Upper lobe of right lung (tissue), 1 donor: ENCODE measurements at regions not wholly inside any gene's neighbourhood (a gene's known extent, or its start where the extent isn't known, plus 50 kb on each side); places are given as distances from the start of the nearest gene placed in this dataset.

Experiments
- ATAC-seq: fragments of 200-7000 bp; cut with Tn5 transposase; one replicate; pipeline ENCODE4 v1.9.1; 2020; ENCODE audit warnings: mild to moderate bottlenecking, moderate library complexity
- DNase-seq: peaks from one replicate; pipeline ENCODE4 v3.0.0-alpha.2; 2020
- H3K27ac ChIP-seq: fragments of 200-600 bp; one replicate; pipeline ENCODE4 v1.8.0; 2022
- H3K27me3 ChIP-seq: fragments of 200-600 bp; one replicate; pipeline ENCODE4 v1.8.0; 2022; ENCODE audit warnings: mild to moderate bottlenecking
- H3K36me3 ChIP-seq: fragments of 200-600 bp; one replicate; pipeline ENCODE4 v1.8.0; 2022
- H3K4me1 ChIP-seq: fragments of 200-600 bp; one replicate; pipeline ENCODE4 v1.8.0; 2022
- H3K4me3 ChIP-seq: fragments of 200-600 bp; one replicate; pipeline ENCODE4 v1.8.0; 2022; ENCODE audit warnings: mild to moderate bottlenecking
- H3K9me3 ChIP-seq: fragments of 200-600 bp; one replicate; pipeline ENCODE4 v1.8.0; 2022
- intact Hi-C: fragments of 100-400 bp; cut with DNase I; formaldehyde crosslinking; loops from one replicate; pipeline ENCODE4 v1.11.0; 2022
- TF ChIP-seq, protein P1 (sequence below): fragments of 200-600 bp; IDR thresholded peaks from one replicate; pipeline ENCODE4 v1.8.0; 2022; ENCODE audit warnings: antibody characterized with exemption
- donor health status: DM: no; HTN: yes; CAD: no; lungs with severe emphysema.

DNA sequence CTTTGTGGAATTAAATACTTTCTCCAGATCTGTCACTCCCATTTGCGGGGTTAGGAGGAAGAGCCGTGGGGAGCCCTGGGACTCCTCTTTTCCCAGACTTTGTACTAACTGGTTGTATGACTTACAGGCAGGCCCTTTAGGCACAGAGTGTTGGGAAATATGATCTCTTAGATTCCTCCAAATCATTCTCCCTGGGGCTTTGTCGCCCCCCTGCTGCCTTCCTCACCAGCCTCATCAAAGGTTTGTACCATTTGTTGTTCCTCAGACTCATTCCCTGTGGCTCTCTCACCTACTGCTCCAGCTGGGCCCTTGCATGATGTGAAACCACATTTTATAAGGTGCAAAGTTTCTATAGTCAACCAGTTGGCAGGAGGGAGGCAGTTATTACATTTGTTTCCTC is 56.4 kb downstream of the CRYGS start:
- Histone ChIP-seq H3K27me3 (no peaks in the 10 kb centered on the region), H3K4me3 (no peak overlapping the region), H3K36me3 (no peaks in the 10 kb centered on the region), H3K4me1 (no peaks in the 10 kb centered on the region), H3K27ac (no peak overlapping the region), H3K9me3 (no peaks in the 10 kb centered on the region)
- TF ChIP-seq, protein P1, sequence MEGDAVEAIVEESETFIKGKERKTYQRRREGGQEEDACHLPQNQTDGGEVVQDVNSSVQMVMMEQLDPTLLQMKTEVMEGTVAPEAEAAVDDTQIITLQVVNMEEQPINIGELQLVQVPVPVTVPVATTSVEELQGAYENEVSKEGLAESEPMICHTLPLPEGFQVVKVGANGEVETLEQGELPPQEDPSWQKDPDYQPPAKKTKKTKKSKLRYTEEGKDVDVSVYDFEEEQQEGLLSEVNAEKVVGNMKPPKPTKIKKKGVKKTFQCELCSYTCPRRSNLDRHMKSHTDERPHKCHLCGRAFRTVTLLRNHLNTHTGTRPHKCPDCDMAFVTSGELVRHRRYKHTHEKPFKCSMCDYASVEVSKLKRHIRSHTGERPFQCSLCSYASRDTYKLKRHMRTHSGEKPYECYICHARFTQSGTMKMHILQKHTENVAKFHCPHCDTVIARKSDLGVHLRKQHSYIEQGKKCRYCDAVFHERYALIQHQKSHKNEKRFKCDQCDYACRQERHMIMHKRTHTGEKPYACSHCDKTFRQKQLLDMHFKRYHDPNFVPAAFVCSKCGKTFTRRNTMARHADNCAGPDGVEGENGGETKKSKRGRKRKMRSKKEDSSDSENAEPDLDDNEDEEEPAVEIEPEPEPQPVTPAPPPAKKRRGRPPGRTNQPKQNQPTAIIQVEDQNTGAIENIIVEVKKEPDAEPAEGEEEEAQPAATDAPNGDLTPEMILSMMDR, result no peak
- no peak for DNase-seq
- intact Hi-C loops, result no loop called here
- ATAC-seq, result no peak

DNA sequence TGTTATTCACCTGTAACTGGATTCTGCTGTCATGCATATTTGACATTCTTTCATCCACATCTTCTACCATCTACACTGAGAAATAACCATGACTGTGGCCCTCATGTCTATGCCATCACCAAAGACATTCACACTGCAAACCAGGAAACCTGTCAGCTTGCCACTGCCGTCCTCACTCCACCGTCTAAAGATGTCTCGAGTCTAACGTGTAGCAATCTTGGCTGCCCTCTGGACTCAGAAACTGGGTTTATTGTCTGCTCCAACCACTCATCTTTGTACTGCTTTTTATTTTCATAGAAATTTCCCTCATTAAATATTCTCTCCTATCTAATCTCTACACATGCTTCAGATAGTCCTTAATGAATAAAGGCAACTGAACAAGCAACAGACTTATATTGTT is 57.1 kb downstream of the CRYGS start:
- H3K27ac ChIP-seq, result no peak overlapping the region
- H3K4me3 ChIP-seq, result no peak overlapping the region
- H3K36me3 ChIP-seq, result no peaks in the 10 kb centered on the region
- ATAC-seq, result no peak
- no peaks in the 10 kb centered on the region for H3K27me3 ChIP-seq
- DNase-seq, result no peak
- TF ChIP-seq, protein P1, result no peak
- no peaks in the 10 kb centered on the region for H3K9me3 ChIP-seq
- no peaks in the 10 kb centered on the region for H3K4me1 ChIP-seq
- intact Hi-C loops, result no loop called here

DNA sequence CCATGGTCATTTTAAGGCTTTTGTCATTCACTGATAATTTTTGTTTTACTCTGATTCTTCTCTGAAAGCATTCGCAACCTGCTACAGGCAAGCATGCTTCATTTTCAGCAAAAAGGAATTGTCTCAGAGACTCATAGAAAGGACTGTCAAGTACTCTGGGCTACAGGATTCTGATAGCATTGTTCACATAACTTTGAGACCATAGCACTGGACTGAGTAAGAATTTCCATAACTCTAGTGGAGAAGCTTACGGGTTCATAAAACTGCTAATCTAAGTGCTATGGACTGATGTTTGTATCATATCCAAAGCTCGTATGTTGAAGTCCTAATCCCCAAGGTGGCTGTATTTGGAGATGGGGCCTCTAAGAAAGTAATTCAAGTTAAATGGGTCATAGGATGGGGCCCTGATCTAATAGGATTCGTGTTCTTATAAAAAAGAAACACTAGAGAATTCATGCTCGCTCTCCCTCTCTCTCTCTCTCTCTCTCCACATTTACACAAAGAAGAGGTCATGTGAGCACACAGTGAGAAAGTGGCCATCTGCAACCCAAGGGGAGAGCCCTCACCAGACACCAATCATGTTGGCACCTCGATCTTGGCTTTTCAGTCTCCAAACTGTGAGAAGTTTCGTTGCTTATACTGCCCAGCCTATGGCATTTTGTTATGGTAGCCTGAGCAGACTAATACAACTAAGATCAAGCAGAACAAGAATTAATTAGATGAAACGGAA is 60.4 kb downstream of the CRYGS start:
- Histone ChIP-seq H3K27me3 (no peaks in the 10 kb centered on the region), H3K36me3 (no peaks in the 10 kb centered on the region), H3K9me3 (no peaks in the 10 kb centered on the region), H3K4me3 (no peak overlapping the region), H3K27ac (no peak overlapping the region), H3K4me1 (no peaks in the 10 kb centered on the region)
- TF ChIP-seq, protein P1, result no peak
- DNase-seq (no peak), ATAC-seq (no peak)
- intact Hi-C loops, result no loop called here

DNA sequence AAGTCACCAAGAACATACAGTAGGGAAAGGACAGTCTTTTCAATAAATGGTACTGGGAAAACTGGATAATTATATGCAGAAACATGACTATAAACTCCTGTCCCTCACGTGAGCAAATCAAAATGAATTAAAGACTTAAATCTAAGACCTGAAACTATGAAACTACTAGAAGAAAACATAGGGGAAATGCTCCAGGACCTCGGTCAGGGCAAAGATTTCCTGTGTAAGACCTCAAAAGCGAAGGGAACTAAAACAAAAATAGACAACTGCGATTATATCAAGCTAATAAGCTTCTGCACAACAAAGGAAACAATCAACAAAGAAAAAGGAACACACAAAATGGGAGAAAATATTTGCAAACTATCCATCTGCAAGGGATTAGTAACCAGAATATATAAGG is 62.7 kb downstream of the CRYGS start:
- ATAC-seq (no peak), DNase-seq (no peak)
- H3K9me3 ChIP-seq, result no peaks in the 10 kb centered on the region
- intact Hi-C loops, result no loop called here
- H3K4me3 ChIP-seq, result no peak overlapping the region
- TF ChIP-seq, protein P1, result no peak
- no peaks in the 10 kb centered on the region for H3K4me1 ChIP-seq
- H3K27ac ChIP-seq, result no peak overlapping the region
- H3K27me3 ChIP-seq, result no peaks in the 10 kb centered on the region
- no peaks in the 10 kb centered on the region for H3K36me3 ChIP-seq

DNA sequence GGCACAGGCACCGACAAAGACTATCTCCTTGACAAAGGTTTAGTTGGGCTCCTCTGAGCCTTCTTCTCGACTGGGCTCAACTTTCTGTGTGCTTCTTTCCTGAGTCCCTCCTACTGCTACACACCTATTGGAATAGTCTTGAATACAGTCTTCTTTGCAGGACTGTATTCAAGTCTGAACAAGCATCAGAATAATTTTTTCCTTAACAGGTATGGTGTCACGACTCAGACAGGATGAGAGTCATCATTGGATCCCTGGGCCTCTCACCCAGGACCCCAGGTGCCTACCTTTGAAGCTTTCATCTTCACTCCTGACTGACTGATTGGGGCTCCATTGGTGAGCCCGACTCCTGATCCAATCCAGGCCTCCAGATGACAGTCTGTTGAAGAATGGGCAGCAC is 66.3 kb downstream of the CRYGS start:
- ATAC-seq (no peak), DNase-seq (no peak)
- intact Hi-C loops, result no loop called here
- Histone ChIP-seq H3K9me3 (no peaks in the 10 kb centered on the region), H3K36me3 (no peaks in the 10 kb centered on the region), H3K27ac (no peak overlapping the region), H3K27me3 (no peaks in the 10 kb centered on the region), H3K4me3 (no peak overlapping the region), H3K4me1 (no peaks in the 10 kb centered on the region)
- TF ChIP-seq, protein P1, result no peak

DNA sequence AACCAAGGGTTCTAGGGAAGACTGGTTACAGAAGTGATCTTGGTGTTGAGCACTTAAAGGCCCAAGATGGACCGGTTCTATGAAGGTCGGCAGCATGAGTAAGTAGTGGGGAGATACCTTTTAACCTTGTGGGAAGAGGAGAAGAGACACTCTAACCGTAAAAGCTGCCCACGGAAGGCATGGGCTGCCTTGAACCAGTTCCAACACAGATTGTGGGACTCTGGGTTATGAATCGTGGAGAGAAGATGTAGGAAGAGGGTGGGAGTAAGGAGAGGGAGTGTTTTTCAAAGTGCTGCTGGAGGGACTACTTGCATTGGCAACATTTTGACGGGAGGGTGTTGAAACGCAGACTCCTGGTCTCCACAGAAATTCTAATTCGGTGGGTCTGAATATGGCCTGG is 67.1 kb downstream of the CRYGS start:
- no peaks in the 10 kb centered on the region for H3K36me3 ChIP-seq
- DNase-seq (no peak), ATAC-seq (no peak)
- no peaks in the 10 kb centered on the region for H3K9me3 ChIP-seq
- no peaks in the 10 kb centered on the region for H3K27me3 ChIP-seq
- intact Hi-C loops, result no loop called here
- no peaks in the 10 kb centered on the region for H3K4me1 ChIP-seq
- H3K4me3 ChIP-seq, result no peak overlapping the region
- TF ChIP-seq, protein P1, result no peak
- H3K27ac ChIP-seq, result no peak overlapping the region
